ENCODE measurements at regions not wholly inside any gene's neighbourhood (a gene's known extent, or its start where the extent isn't known, plus 50 kb on each side); places are given as distances from the start of the nearest gene placed in this dataset.

DNA sequence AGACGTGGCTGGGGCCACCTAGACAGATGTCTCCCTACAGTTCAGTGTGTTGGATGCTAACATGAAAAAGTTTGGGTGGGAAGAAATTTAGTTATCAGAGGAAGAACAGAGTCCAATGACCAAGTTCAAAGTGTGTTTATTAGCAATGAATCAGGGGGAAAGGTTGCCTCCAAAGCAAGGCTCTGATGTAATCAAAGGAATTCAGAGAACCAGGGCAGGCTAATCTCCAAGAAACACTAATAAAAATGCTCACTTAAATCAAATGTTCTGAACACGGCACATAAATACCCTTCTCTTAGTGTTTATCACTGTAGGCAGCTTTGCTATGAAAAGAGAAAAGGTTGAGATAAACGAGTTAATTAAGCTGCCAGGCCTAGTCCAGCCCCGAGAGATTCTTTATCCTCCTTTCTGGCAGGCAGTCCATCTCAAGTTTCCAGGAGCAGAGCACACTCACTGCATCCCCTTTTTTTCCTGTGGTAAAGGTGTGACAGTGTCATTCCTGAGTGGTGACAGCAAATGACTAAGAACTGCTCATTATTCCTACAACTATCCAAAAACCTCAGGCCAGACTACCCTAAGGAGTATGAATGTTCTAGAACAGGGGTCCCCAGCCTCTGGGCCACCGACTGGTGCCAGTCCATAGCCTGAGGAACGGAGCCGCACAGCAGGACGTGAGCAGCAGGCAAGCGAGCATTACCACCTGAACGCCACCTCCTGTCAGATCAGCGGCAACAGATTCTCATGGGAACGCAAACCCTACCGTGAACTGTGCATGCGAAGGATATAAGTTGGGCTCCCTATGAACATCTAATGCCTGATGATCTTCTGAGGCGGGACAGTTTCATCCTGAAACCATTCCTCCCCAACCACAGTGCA lies 66.9 kb upstream of the FHIP2A start:
- Histone ChIP-seq H3K9me3 (no peaks in the 10 kb centered on the region), H3K27ac (peak overlapping the region in 3 of 5 donors; percentile 10 to 21 (median 21)), H3K4me1 (peaks cover 0 to 12% (median 6%) of the 10 kb centered on the region in 4 donors), H3K4me3 (no peak overlapping the region), H3K27me3 (no peaks in the 10 kb centered on the region), H3K36me3 (no peaks in the 10 kb centered on the region)
- intact Hi-C loops (cut with DNase I; ENCODE audit: low total_unique reads) = no loop called here
- 71 to 78% (median 74%) methylated on average over 15 of the region's 15 CpGs for WGBS, 5 donors
- peak in 1 of 2 donors; percentile 45 for DNase-seq
- TF ChIP-seq POLR2A (IDR thresholded peaks at IDR 0.05) (no peak), POLR2AphosphoS5 (IDR thresholded peaks at IDR 0.05) (no peak), EP300 (IDR thresholded peaks at IDR 0.05) (no peak)
- TF ChIP-seq, protein P1, sequence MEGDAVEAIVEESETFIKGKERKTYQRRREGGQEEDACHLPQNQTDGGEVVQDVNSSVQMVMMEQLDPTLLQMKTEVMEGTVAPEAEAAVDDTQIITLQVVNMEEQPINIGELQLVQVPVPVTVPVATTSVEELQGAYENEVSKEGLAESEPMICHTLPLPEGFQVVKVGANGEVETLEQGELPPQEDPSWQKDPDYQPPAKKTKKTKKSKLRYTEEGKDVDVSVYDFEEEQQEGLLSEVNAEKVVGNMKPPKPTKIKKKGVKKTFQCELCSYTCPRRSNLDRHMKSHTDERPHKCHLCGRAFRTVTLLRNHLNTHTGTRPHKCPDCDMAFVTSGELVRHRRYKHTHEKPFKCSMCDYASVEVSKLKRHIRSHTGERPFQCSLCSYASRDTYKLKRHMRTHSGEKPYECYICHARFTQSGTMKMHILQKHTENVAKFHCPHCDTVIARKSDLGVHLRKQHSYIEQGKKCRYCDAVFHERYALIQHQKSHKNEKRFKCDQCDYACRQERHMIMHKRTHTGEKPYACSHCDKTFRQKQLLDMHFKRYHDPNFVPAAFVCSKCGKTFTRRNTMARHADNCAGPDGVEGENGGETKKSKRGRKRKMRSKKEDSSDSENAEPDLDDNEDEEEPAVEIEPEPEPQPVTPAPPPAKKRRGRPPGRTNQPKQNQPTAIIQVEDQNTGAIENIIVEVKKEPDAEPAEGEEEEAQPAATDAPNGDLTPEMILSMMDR (IDR thresholded peaks at IDR 0.05) = no peak

DNA sequence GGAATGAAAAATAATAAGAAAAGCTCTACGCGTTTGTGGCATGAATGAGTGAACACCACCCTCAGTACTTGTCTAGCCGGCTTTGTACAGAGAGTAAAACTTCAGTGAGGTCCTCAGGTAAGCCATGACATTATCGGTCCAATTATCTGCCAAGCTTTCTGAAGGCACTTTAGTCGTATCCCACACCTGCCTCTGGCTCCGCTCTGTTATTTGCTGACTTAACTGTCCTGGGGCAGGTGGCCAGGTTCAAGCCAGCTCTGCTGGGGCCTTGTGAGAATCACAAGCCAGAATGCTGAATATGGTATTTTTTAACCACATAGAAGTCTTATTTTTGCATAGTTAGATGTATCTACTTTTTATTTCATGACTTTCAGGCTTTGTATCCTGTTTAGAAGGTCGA lies 66.0 kb upstream of the FHIP2A start:
- H3K9me3 ChIP-seq = no peaks in the 10 kb centered on the region
- no peak overlapping the region for H3K4me3 ChIP-seq
- intact Hi-C loops (cut with DNase I; ENCODE audit: low total_unique reads) = no loop called here
- no peaks in the 10 kb centered on the region for H3K27me3 ChIP-seq
- no peak for DNase-seq
- no peaks in the 10 kb centered on the region for H3K36me3 ChIP-seq
- H3K27ac ChIP-seq = no peak overlapping the region
- TF ChIP-seq POLR2AphosphoS5 (IDR thresholded peaks at IDR 0.05) = no peak
- no peak for TF ChIP-seq POLR2A (IDR thresholded peaks at IDR 0.05)
- no peak for TF ChIP-seq EP300 (IDR thresholded peaks at IDR 0.05)
- TF ChIP-seq, protein P1 (IDR thresholded peaks at IDR 0.05) = no peak
- H3K4me1 ChIP-seq = peaks cover 0 to 12% (median 6%) of the 10 kb centered on the region in 4 donors
- 84 to 88% (median 85%) methylated on average over 7 of the region's 7 CpGs for WGBS, 5 donors

- Histone ChIP-seq H3K9me3 (no peaks in the 10 kb centered on the region), H3K36me3 (no peaks in the 10 kb centered on the region), H3K4me3 (no peak overlapping the region), H3K4me1 (peaks cover 0 to 12% (median 6%) of the 10 kb centered on the region in 4 donors), H3K27ac (no peak overlapping the region), H3K27me3 (no peaks in the 10 kb centered on the region)
- DNase-seq = peak in 1 of 2 donors; percentile 14
- 68 to 83% (median 74%) methylated on average over 1 of the region's 1 CpG for WGBS, 5 donors
- intact Hi-C loops (cut with DNase I; ENCODE audit: low total_unique reads) = no loop called here
- TF ChIP-seq POLR2AphosphoS5 (IDR thresholded peaks at IDR 0.05) (no peak), POLR2A (IDR thresholded peaks at IDR 0.05) (no peak), EP300 (IDR thresholded peaks at IDR 0.05) (no peak)
- TF ChIP-seq, protein P1 (IDR thresholded peaks at IDR 0.05) = no peak
These were observed 63.2 kb upstream of the FHIP2A start for GRCh38 chr10:114758331-114758730.

- H3K36me3 ChIP-seq = no peaks in the 10 kb centered on the region
- DNase-seq = no peak
- no peak overlapping the region for H3K27ac ChIP-seq
- no peak overlapping the region for H3K4me3 ChIP-seq
- peaks cover 0 to 12% (median 0%) of the 10 kb centered on the region in 3 donors for H3K27me3 ChIP-seq
- no peaks in the 10 kb centered on the region for H3K9me3 ChIP-seq
- 87 to 95% (median 91%) methylated on average over 11 of the region's 11 CpGs for WGBS, 5 donors
- H3K4me1 ChIP-seq = peaks cover 0 to 4% (median 2%) of the 10 kb centered on the region in 4 donors
- TF ChIP-seq, protein P1 (IDR thresholded peaks at IDR 0.05) = no peak
- no peak for TF ChIP-seq EP300 (IDR thresholded peaks at IDR 0.05)
- TF ChIP-seq POLR2A (IDR thresholded peaks at IDR 0.05) = no peak
- no peak for TF ChIP-seq POLR2AphosphoS5 (IDR thresholded peaks at IDR 0.05)
- intact Hi-C loops (cut with DNase I; ENCODE audit: low total_unique reads) = no loop called here
These were observed 60.1 kb upstream of the FHIP2A start for GRCh38 chr10:114761205-114762193.
